ENCODE measurements at regions not wholly inside any gene's neighbourhood (a gene's known extent, or its start where the extent isn't known, plus 50 kb on each side); places are given as distances from the start of the nearest gene placed in this dataset.

DNA sequence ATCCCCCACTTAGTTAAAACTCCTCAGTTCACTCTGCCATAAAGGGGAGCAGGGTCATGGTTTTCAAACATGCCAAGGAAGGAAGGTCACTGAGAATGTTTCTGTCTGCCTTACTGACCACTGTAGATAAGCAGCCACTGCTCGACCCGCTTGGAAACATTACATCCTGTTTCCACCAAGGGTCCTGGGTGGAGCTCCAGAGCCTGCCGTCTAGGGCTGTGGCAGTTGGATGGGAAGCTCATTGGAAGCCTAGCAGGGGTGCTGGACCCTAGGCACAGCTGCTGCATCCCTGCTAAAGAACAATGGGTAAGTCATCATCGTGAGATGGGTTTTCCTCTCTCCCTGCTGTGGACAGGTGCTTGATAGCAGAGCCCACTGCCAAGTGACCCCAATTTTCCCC lies 76.0 kb upstream of the SRD5A3 start:
- no TSS peak for BruUV-seq (replicated peaks)
- Histone ChIP-seq H4K20me1 (replicated peaks; ENCODE audit: control insufficient read depth, extremely low read depth, insufficient read depth, low read length) (no peaks in the 10 kb centered on the region), H3K9me3 (replicated peaks; ENCODE audit: control insufficient read depth, insufficient read depth, low read length) (no peaks in the 10 kb centered on the region), H3K9ac (replicated peaks; ENCODE audit: extremely low read depth, insufficient read depth, low read length) (no peak overlapping the region), H3K9me1 (replicated peaks; ENCODE audit: control insufficient read depth, extremely low read depth, insufficient read depth, low read length) (no peaks in the 10 kb centered on the region), H3K27me3 (ENCODE audit: control insufficient read depth in 2 of 2, insufficient read depth in 2 of 2, low read length in 2 of 2) (peaks cover 5 to 7% of the 10 kb centered on the region in 2 experiments), H2AFZ (ENCODE audit: low read depth, low read length) (no peak overlapping the region), H3K4me2 (ENCODE audit: insufficient read depth, low read length) (peak overlapping the region; percentile 9), H3K36me3 (ENCODE audit: control insufficient read depth in 2 of 2, extremely low read depth in 1 of 2, insufficient read depth in 2 of 2, low read length in 2 of 2) (no peaks in the 10 kb centered on the region), H3K4me1 (ENCODE audit: control insufficient read depth, extremely low read depth, insufficient read depth, low read length) (peaks cover 13% of the 10 kb centered on the region), H3K27ac (ENCODE audit: insufficient read depth, low read depth, low read length) (no peak overlapping the region), H3K79me2 (ENCODE audit: control insufficient read depth, insufficient read depth, low read length) (no peaks in the 10 kb centered on the region), H3K4me3 (replicated peaks in 1 of 3; ENCODE audit: insufficient read depth in 1 of 3, low read depth in 1 of 3, low read length in 3 of 3) (no peak overlapping the region)
- FAIRE-seq (peak; percentile 89), DNase-seq (ENCODE audit: low read depth, low spot score) (peak; percentile 96)
- intact Hi-C loops (cut with micrococcal nuclease): loop anchor here (1.0 kb wide), 1 partner anchor 12 kb away; no protein-coding TSS in a partner anchor
- no peak for TF ChIP-seq JUN (IDR thresholded peaks at IDR 0.05; ENCODE audit: borderline replicate concordance, insufficient read depth, insufficient read length, low read depth)
- peak; percentile 73 for TF ChIP-seq POLR2AphosphoS5 (IDR thresholded peaks at IDR 0.05; ENCODE audit: insufficient read depth, low read depth, low read length)
- peak; percentile 51 for TF ChIP-seq POLR2A (IDR thresholded peaks at IDR 0.05; ENCODE audit: low read depth, low read length)
- TF ChIP-seq, protein P1, sequence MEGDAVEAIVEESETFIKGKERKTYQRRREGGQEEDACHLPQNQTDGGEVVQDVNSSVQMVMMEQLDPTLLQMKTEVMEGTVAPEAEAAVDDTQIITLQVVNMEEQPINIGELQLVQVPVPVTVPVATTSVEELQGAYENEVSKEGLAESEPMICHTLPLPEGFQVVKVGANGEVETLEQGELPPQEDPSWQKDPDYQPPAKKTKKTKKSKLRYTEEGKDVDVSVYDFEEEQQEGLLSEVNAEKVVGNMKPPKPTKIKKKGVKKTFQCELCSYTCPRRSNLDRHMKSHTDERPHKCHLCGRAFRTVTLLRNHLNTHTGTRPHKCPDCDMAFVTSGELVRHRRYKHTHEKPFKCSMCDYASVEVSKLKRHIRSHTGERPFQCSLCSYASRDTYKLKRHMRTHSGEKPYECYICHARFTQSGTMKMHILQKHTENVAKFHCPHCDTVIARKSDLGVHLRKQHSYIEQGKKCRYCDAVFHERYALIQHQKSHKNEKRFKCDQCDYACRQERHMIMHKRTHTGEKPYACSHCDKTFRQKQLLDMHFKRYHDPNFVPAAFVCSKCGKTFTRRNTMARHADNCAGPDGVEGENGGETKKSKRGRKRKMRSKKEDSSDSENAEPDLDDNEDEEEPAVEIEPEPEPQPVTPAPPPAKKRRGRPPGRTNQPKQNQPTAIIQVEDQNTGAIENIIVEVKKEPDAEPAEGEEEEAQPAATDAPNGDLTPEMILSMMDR (IDR thresholded peaks at IDR 0.05; ENCODE audit: extremely low read depth in 1 of 2, insufficient read depth in 1 of 2, low read depth in 1 of 2, low read length in 2 of 2): no peak
- no peak for TF ChIP-seq EZH2 (IDR thresholded peaks at IDR 0.05; ENCODE audit: borderline replicate concordance, low read depth, low read length, severe bottlenecking)
- TF ChIP-seq GATA2 (IDR thresholded peaks at IDR 0.05; ENCODE audit: insufficient read depth, insufficient read length, low read depth, low read length): peak; percentile 88
- TF ChIP-seq, protein P2, sequence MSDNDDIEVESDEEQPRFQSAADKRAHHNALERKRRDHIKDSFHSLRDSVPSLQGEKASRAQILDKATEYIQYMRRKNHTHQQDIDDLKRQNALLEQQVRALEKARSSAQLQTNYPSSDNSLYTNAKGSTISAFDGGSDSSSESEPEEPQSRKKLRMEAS (IDR thresholded peaks at IDR 0.05; ENCODE audit: insufficient read depth, insufficient read length): no peak
- ChIA-PET POLR2A (interaction anchor here (0.7 to 1.7 kb wide), 3 partner anchors 93 to 149 kb away, joined by 3 to 10 read pairs (median 7); partner anchors contain the start of gene KDR), CTCF (interaction anchor here (0.6 to 1.3 kb wide), 9 partner anchors 12 to 262 kb away, joined by 3 to 8 read pairs (median 4); partner anchors contain the start of gene KDR)
- dilution Hi-C loops (cut with MboI; ENCODE audit: extremely low pct_ligation_motif_present, low sequenced_read_pairs): no loop called here

Data from endothelial cell of umbilical vein (primary cell).